ENCODE measurements at regions not wholly inside any gene's neighbourhood (a gene's known extent, or its start where the extent isn't known, plus 50 kb on each side); places are given as distances from the start of the nearest gene placed in this dataset.
"Not testable (repeated sequence)": the region's sequence is repeated elsewhere in the genome, so short reads cannot be mapped to it uniquely, and the experiment has no call there.

DNA sequence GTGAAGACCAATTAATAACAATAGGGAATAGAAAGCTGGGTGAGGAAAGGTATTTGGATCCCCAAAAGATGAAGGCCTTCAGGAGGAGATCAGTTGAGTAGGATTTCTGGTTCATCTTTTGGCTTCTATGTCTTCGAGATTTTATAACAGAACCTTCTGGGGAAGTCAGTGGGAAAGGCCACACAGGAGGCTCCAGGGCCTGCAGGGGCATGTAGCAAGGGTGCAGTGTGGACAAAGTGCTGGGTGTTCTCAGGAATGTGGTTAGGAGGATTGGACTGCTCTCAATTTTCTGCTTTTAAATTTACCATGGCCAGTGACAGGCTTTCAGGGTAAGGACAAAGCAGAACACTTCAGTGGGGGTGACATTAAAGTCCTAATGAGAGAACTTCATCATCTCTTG lies 378.0 kb downstream of the CCSER2 start:
- no peak for DNase-seq

DNA sequence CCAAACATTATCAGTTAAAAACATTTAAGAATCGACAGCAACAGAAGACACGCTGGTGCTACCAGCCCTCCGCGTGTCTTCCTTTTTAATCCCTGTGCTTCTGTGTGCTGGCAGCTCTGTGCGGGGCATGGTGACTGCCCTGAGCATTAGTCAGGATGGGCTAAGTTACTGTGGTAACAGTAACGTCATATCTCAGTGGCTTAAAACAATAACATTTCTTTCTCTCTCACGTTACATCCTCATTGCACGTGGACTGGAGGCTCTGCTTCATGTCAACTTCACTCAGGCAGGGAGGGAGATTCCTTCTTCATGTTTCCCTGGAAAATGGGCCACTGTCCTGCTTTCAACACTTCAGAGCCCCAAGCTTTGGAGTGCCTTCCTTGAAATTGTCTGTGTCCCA lies 378.5 kb downstream of the CCSER2 start:
- no peak for DNase-seq

DNA sequence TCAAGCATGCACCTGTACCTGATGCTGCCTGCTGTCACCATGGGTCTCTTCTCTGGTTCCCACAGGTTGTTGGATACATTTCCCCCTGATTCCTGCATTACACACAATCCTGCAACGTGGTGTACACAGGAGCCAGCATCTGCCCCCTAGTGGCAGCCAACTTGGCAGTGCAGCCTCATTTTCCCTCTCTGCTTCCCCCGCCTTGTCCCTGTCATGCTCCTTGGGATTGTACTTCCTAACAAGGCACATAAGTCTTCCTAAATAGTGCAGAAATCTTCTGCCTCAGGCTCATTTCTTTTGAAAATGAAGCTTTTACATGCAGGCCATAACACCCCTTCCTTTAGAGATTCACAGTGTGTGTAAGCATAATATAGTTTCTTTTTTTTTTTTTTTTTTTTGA lies 387.5 kb downstream of the CCSER2 start:
- DNase-seq: peak; percentile 47

DNA sequence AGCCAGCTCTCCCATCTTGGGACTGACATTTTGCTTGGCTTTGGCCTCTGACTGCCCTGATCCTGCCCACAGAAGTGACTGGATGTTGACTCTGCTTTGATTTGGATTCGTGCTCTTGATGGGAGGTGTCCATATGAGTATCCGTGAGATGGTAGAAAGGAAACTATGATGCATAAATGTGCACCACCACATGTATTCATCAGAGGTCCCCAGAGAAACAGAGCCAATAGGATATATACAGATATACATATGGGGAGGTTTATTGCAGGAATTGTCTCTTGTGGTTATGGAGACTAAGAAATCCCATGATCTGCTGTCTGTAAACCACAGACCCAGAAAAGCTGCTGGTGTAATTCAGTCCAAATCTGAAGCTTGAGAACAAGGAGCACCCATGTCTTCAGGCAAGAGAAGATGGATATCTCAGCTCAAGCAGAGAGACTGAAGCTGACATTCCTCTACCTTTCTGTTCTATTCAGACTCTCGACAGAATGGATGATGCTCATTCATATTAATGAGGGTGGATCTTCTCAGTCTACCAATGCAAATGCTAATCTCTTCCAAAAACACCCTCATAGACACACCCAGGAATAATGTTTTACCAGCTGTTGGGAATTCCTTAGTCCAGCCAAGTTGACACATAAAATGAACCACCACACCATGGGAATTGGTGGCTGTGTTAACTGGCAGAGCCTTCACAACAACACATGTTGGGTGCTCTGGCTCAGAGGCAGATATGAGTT lies 390.7 kb downstream of the CCSER2 start:
- no peak for DNase-seq

DNA sequence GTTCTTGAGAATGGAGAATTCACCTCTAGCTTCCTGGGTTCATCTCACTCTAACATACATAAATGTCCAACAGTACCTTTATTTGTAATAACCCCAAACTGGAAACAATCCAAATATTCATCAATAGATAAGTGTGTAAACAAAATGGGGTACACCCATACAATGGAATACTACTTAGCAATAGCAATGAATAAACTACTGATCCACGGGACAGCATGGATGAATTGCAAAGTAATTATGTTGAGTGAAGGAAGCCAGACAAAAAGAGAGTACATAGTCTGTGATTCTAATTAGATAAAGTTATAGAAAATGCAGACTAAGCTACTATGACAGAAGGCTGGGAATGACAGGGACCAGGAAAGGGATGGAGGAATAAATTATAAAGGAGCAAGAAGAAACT lies 391.3 kb downstream of the CCSER2 start:
- no peak for DNase-seq

DNA sequence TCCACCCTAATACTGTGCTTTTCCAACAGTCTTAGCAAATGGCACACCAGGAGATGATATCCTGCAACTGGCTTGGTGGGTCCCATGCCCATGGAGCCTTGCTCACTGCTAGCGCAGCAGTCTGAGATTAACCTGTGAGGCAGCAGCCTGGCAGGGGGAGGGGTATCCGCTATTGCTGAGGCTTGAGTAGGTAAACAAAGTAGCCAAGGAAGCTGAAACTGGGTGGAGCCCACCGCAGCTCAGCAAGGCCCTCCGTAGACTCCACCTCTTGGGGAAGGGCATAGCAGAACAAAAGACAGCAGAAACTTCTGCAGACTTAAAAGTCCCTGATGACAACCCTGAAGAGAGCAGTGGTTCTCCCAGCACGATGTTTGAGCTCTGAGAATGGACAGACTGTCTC lies 399.0 kb downstream of the CCSER2 start:
- no peak for DNase-seq

DNA sequence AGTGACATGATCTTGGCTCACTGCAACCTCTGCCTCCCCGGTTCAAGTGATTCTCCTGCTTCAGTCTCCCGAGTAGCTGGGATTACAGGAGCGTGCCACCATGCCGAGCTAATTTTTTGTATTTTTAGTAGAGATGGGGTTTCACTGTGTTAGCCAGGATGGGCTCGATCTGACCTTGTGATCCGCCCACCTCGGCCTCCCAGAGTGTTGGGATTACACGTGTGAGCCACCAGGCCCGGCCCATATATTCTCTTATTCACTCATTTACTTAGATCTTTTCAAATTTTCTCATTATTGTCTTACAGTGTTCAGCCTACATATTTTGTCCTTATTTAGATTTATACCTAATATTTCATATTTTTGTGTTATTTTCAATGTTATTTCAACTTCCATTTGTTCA lies 410.7 kb downstream of the CCSER2 start:
- not testable (repeated sequence) for DNase-seq

DNA sequence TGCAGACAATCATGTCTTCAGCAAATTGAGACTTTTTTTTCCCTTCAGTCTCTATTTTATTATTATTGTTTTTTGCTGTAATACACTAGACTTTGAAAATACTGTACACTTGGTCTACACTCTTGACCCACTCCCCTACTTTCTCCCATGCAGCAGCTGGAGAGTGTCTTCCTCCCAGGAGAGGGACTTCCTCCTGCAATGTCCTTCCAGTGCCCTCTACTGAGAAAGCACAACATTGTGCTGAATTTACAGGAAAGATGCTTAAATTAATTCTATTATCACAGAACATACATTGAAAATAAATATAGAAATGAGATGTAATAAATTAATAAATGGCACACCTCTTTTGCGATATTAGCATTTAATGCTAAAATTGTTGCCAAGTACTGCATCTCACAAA lies 411.3 kb downstream of the CCSER2 start:
- DNase-seq: no peak

DNA sequence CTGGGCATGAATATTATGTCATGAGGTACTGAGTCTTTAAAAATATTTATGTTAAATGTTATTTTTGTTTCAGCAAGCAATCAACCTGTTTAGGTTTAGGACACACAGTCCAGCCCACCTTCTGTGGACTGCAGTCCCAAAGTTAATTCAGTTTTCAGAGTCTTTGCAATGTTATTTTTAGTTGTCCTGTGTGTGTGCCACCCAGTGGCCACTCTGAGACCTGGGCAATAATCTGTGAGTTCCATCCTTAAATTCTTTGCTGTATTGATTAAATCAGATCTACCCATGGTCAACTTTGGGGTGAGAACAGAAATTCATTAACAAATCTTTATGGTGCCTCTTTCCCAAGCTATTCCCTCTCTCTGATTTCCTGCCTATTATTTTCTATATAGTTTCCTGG lies 415.1 kb downstream of the CCSER2 start:
- no peak for DNase-seq

DNA sequence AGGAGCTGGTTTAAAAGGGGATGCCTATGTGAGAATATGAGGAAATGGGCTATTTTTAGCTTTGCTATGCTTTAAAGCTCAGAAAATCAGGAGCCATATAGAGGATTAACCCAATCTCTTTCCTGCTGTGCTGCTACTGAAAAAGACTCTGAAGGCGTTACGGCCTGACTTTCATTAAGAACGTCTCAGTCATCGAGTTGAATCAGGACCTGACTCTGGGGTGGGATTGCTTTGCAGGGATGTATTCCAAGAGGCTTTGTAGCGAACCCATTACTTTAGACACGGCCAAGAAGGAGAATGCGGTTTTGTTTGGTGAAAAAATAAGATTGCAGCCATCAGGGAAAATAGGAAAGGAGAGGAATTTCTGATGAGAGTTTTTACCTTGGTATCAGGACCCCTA lies 426.9 kb downstream of the CCSER2 start:
- DNase-seq: no peak

DNA sequence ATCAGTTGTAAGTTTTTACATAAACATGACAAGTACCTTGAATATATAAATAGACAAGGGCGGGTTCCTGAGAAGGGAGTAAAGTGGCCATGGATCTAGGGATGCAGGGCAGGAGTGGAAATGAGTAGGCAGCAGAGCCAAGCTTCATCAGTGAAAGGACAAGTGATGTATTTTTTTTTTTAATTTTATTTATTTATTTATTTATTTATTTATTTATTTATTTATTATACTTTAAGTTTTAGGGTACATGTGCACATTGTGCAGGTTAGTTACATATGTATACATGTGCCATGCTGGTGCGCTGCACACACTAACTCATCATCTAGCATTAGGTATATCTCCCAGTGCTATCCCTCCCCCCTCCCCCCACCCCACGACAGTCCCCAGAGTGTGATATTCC lies 428.3 kb downstream of the CCSER2 start:
- not testable (repeated sequence) for DNase-seq

DNA sequence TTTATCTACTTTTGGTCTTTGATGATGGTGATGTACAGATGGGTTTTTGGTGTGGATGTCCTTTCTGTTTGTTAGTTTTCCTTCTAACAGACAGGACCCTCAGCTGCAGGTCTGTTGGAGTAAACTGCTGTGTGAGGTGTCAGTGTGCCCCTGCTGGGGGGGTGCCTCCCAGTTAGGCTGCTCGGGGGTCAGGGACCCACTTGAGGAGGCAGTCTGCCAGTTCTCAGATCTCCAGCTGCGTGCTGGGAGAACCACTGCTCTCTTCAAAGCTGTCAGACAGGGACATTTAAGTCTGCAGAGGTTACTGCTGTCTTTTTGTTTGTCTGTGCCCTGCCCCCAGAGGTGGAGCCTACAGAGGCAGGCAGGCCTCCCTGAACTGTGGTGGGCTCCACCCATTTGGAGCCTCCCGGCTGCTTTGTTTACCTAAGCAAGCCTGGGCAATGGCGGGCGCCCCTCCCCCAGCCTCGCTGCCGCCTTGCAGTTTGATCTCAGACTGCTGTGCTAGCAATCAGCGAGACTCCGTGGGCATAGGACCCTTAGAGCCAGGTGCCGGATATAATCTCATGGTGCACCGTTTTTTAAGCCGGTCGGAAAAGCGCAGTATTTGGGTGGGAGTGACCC lies 433.7 kb downstream of the CCSER2 start:
- DNase-seq: not testable (repeated sequence)

DNA sequence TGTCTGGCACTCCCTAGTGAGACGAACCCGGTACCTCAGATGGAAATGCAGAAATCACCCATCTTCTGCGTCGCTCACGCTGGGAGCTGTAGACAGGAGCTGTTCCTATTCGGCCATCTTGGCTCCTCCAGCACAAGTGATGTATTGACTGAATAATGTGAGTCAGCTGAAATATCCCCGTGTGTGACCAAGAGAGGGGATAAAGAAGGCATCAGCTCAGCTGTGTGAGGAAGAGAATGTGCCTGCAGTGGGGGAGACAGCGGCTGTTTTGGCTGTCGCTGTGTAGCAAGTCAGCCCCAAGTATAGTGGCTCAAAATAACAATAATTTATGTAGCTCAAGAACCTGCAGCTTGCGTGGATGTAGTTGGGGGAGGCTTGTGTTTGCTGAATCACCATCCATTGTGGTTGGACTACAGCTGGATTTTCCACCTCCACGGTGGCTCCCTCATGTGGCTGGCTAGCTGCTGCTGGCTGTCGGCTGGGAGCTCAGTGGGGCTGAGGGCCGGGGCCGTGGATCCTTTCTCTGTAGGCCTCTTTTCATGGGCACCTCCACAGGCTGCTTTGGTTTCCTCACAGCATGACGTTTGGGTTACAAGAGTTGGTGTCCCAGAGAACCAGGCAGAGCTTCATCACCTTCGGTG lies 434.5 kb downstream of the CCSER2 start:
- DNase-seq: no peak

DNA sequence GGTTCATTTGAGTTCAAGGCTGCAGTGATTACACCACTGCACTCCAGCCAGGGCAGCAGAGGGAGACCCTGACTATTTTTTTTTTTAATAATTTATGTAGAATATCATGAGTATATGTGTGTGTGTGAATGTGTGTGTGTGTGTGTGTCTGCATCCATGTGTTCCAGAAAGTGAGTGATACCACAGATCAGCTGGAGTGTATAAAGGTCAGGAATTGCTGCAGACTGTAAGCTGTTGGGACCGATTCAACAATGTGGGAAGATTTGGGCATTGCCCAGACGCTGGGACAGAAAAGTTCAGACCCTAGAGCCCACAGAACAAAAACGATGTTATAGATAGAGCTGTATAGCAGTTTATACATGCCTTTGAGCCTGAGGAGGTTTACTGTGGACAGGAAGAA lies 435.6 kb downstream of the CCSER2 start:
- DNase-seq: no peak

DNA sequence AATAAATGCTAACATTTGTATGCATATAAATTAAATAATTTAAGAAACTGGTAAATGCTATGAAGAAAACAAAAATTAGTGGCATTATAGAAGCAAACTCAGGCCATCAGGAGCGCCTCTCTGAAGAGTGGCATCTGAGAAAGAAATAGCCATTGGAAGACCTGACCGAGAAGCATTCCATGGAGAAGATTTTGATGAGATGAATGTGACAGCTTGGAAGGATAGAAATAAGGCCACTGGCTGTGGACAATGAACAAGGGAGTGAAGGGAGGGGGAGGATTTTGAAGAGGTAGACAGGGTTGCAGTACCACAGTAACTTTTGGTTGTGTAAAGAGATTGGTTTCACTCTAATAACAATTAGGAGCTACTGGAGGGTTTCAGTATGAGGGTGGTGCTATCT lies 436.7 kb downstream of the CCSER2 start:
- no peak for DNase-seq

DNA sequence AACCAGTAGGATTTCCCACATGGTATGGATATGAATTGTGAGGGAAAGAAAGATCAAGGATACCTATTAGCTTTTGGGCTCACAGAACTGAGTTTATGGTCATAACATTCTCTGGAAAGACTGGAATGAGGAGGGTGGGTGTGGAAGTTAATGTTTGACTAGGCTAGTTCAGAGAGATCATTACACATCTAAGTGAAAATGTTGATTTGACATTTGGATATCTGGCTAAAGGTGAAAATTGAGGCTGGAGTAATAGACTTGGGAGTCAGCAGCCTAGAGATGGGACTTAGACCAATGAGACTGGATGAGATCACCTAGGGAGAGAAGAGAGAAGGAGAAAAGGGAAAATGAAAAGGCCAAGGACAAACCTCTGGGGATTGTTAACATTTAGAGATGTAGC lies 437.3 kb downstream of the CCSER2 start:
- DNase-seq: no peak

DNA sequence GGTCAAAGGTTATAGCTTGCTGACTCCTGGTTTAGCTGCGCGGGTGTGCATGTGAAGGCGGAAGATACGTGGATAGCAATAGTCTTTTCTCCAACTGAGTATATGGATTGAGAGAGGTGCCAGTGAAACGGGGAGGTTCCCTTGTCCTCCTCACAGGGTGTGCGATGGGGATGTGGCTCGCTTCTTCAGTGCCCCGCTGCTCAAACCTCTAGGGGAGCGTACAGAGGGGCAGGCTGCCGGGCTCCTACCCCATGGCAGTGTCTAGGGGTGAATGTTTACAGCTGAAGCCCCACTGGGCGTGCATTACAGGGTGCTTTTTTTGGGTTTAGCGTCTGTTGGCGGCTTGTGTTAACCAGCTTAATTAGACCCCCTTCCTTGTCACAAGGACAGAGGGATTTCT lies 438.5 kb downstream of the CCSER2 start:
- DNase-seq: no peak

DNA sequence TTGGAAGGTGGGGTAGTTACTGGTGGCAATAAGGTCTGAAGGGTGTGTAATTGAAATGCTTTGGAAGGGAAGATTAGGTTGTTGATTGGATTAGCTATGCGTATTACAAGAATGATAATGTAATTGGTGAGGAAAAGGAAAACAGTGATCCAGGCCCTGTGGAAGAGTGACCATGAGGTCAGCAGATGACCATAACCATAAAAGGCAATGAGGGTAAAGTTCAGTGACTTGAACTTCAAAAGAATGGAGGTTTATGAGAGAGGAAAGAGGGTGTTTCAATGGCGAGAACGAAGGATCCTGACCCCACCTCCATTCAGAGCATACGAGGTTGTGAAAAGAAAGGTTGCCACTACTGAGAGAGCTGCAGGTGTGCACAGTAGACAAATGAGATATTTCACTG lies 439.7 kb downstream of the CCSER2 start:
- DNase-seq: no peak

DNA sequence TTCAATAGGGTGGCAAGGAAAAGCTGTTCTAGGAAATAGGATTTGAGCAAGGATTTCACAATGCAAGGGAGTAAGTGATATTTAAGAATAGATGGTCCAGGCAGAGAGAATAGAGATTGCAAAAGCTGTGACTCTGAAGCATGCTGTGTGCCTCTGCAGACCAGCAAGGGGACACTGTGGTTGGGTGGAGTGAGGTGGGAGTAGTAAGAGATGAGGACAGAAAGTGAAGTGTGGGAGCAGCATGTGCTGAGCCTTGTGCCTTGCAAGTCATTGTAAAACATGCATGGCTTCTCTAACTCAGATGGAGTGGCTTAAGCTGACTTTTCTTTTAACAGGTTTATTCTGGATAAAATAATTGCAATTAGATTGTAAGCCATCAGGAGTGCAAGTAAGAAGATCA lies 442.4 kb downstream of the CCSER2 start:
- DNase-seq: no peak

DNA sequence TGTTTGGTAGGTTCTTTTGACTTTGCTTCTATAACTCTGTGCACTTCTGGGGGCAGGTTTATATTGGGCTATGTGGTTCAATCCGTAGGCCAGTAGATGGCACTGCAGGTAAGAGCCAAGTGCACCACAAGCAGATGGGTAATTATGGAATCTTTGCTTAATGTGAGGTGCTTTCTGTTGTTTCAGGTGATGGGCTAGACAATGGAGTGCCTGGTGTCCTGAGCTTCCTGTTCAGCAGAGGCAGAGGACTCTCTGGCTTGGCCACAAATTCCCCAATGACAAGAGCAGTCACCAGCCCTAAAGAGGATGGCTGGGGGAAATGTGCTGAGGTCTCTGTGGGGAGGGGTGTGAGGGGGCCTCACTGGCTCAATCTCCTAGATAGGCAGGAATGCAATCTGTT lies 455.0 kb downstream of the CCSER2 start:
- DNase-seq: peak; percentile 13

DNA sequence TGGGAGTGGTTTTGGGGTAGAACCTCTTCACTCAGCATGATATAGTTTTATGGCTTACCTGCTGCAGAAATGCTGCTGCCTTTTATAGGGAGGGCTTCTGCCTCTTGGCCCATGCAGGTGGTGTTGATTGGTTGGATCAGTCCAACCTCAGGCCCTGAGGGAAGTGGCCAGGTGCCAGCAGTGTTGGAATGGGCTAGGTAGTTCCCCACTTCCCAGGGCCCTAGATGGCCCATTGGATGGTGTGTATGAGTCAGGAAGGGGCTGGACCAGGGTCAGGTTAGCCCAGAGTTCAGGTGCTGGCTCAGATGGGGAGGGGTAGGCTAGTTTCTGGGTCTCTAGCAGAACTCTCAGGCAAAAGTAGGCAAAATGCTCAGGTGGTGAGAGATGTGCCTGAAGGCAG lies 455.5 kb downstream of the CCSER2 start:
- DNase-seq: no peak

DNA sequence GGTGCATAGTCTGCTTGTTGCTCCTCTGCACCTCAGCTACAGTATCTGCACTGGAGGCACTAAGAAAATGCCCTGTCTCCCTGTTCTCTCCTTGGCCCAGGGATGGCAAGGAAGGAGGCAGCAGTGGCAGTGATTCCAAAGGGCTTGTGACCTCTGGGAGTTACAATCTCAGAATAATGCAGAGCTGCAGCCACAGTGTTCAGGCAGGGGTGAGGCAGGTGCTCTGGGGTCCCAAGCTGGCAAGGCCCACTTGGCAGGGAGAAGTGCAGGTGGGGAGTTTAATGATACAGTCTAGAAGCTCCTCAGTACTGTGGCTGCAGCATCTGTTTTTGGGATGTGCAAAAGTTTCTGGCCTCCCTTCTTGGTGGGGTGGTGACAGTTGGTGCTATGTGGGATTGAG lies 456.4 kb downstream of the CCSER2 start:
- no peak for DNase-seq

DNA sequence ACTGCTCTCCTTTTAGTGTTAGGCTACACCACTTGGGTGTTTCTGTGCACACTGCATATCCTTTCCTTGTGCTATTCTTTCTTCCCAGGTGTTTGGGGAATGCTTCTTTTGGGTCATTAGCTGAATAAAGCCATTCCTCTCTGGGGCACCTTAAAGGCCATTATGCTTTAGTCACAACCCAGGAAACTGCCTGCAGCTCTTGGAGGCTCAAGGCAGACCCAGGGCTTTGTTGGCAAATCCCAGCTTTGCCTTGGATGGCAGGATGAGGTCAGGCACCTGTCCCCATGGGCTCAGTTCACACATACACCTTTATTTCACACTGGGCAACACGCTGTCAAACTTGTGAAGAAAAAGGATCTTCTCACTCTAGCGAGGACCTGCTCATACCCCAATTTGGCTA lies 460.6 kb downstream of the CCSER2 start:
- no peak for DNase-seq

DNA sequence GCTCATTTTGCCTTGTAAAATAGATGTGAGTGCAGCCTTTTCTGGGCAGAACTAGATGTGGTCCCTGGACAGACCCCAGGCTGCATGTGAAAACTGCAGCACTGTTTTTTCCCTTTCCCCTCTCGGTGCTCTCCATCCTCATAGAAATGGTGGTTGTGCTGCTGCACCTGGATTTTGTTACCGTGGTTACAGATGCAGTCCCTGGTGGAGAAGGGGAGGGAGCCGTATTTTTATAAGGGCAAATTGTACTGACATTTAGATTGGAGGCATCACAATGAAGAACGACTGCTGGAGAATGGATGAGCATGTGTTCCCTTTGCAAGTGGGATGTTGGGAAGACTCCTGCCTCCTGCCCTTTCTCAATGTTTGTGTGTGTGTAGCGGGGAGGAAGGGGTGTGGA lies 469.9 kb downstream of the CCSER2 start:
- DNase-seq: no peak

DNA sequence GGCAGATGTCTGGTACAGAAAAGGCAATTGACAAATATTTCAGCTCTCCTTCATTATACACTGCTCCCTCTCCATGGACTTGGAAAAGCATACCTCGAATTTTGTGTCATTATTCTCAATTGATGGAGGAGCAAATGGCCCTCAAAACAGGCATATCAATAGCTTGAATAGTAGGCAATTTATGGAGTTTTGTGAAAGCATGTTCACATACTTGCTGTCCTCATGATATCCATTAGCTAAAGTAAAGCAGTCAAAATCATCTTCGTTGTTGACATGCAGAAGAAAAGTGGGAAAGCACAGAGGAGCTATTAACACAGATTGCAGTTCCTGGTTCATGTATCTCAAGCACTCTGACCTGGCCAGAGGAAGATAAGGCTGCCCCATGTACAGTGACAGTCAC lies 472.8 kb downstream of the CCSER2 start:
- no peak for DNase-seq
